ENCODE measurements at regions not wholly inside any gene's neighbourhood (a gene's known extent, or its start where the extent isn't known, plus 50 kb on each side); places are given as distances from the start of the nearest gene placed in this dataset.

- TF ChIP-seq CTCF (IDR thresholded peaks at IDR 0.05; ENCODE audit: borderline replicate concordance, extremely low read depth, low read length, poor library complexity, severe bottlenecking): no peak
- no peak for TF ChIP-seq EZH2 (IDR thresholded peaks at IDR 0.05; ENCODE audit: borderline replicate concordance, low read depth, low read length, severe bottlenecking)
Observed at GRCh38 chr1:22333516-22334121, 118.0 kb upstream of the ZBTB40 start.
